ENCODE measurements at regions not wholly inside any gene's neighbourhood (a gene's known extent, or its start where the extent isn't known, plus 50 kb on each side); places are given as distances from the start of the nearest gene placed in this dataset.

GRCh38 chr14:76307786-76308780 lies 67.9 kb upstream of the ESRRB start:
- TF ChIP-seq CTCF (IDR thresholded peaks at IDR 0.05) (no peak), POLR2A (IDR thresholded peaks at IDR 0.05) (no peak)
